ENCODE measurements at regions not wholly inside any gene's neighbourhood (a gene's known extent, or its start where the extent isn't known, plus 50 kb on each side); places are given as distances from the start of the nearest gene placed in this dataset.

GRCh38 chr1:222370913-222371675 lies 176.8 kb downstream of the HHIPL2 start:
- Mint-ChIP-seq H3K4me1 (peaks cover 0 to 11% of the 10 kb centered on the region in 2 donors), H3K36me3 (no peaks in the 10 kb centered on the region), H3K9me3 (peaks cover 0 to 1% of the 10 kb centered on the region in 2 donors), H3K27ac (no peak overlapping the region), H3K4me3 (no peak overlapping the region), H3K27me3 (peaks cover 10 to 12% of the 10 kb centered on the region in 2 donors)
- DNase-seq: no peak
- ATAC-seq (replicated peaks): no peak

- no peak for ATAC-seq (replicated peaks)
- Mint-ChIP-seq H3K27me3 (peaks cover 10 to 12% of the 10 kb centered on the region in 2 donors), H3K9me3 (peaks cover 0 to 1% of the 10 kb centered on the region in 2 donors), H3K36me3 (no peaks in the 10 kb centered on the region), H3K27ac (no peak overlapping the region), H3K4me1 (peaks cover 0 to 11% of the 10 kb centered on the region in 2 donors), H3K4me3 (no peak overlapping the region)
- DNase-seq: no peak
Measured at GRCh38 chr1:222370081-222370912, 177.6 kb downstream of the HHIPL2 start.

- no peak for ATAC-seq (replicated peaks)
Measured at GRCh38 chr1:222369148-222369547, 178.8 kb downstream of the HHIPL2 start.

GRCh38 chr1:222358100-222358499 lies 189.8 kb downstream of the HHIPL2 start:
- no peak overlapping the region for H3K27ac Mint-ChIP-seq
- peaks cover 8 to 13% of the 10 kb centered on the region in 2 donors for H3K9me3 Mint-ChIP-seq
- DNase-seq: no peak
- H3K36me3 Mint-ChIP-seq: peaks cover 0 to 4% of the 10 kb centered on the region in 2 donors
- peak; percentile 51 to 65 for ATAC-seq (replicated peaks)
- H3K4me3 Mint-ChIP-seq: no peak overlapping the region
- H3K4me1 Mint-ChIP-seq: peaks cover 2 to 12% of the 10 kb centered on the region in 2 donors
- peaks cover 14 to 21% of the 10 kb centered on the region in 2 donors for H3K27me3 Mint-ChIP-seq

More at GRCh38 chr1:222369148-222369547, 178.8 kb downstream of the HHIPL2 start:
- Mint-ChIP-seq H3K9me3 (peaks cover 0 to 1% of the 10 kb centered on the region in 2 donors), H3K36me3 (no peaks in the 10 kb centered on the region), H3K27ac (no peak overlapping the region), H3K4me1 (peaks cover 0 to 10% of the 10 kb centered on the region in 2 donors), H3K27me3 (peaks cover 10 to 12% of the 10 kb centered on the region in 2 donors), H3K4me3 (no peak overlapping the region)
- no peak for DNase-seq

- H3K27ac Mint-ChIP-seq: peak overlapping the region; percentile 25
- no peak overlapping the region for H3K4me3 Mint-ChIP-seq
- H3K36me3 Mint-ChIP-seq: peaks cover 0 to 4% of the 10 kb centered on the region in 2 donors
- H3K27me3 Mint-ChIP-seq: peaks cover 14 to 21% of the 10 kb centered on the region in 2 donors
- peaks cover 2 to 12% of the 10 kb centered on the region in 2 donors for H3K4me1 Mint-ChIP-seq
- no peak for ATAC-seq (replicated peaks)
- peaks cover 8 to 13% of the 10 kb centered on the region in 2 donors for H3K9me3 Mint-ChIP-seq
- DNase-seq: no peak
Measured at GRCh38 chr1:222357252-222357651, 190.7 kb downstream of the HHIPL2 start.

GRCh38 chr1:222347627-222348026 lies 200.3 kb downstream of the HHIPL2 start:
- H3K36me3 Mint-ChIP-seq: no peaks in the 10 kb centered on the region
- H3K27ac Mint-ChIP-seq: no peak overlapping the region
- peaks cover 15% of the 10 kb centered on the region in 2 donors for H3K27me3 Mint-ChIP-seq
- H3K4me1 Mint-ChIP-seq: no peaks in the 10 kb centered on the region
- ATAC-seq (replicated peaks) (no peak), DNase-seq (no peak)
- H3K9me3 Mint-ChIP-seq: peaks cover 0 to 4% of the 10 kb centered on the region in 2 donors
- no peak overlapping the region for H3K4me3 Mint-ChIP-seq

GRCh38 chr1:222346955-222347354 lies 200.9 kb downstream of the HHIPL2 start:
- no peak overlapping the region for H3K27ac Mint-ChIP-seq
- no peak for DNase-seq

GRCh38 chr1:222339376-222339947 lies 208.4 kb downstream of the HHIPL2 start:
- DNase-seq: no peak
- no peak for ATAC-seq (replicated peaks)
- H3K27me3 Mint-ChIP-seq: peaks cover 0 to 8% of the 10 kb centered on the region in 2 donors
- no peaks in the 10 kb centered on the region for H3K36me3 Mint-ChIP-seq
- H3K4me3 Mint-ChIP-seq: no peak overlapping the region
- no peaks in the 10 kb centered on the region for H3K9me3 Mint-ChIP-seq
- no peaks in the 10 kb centered on the region for H3K4me1 Mint-ChIP-seq
- no peak overlapping the region for H3K27ac Mint-ChIP-seq

More at GRCh38 chr1:222346955-222347354, 200.9 kb downstream of the HHIPL2 start:
- H3K27me3 Mint-ChIP-seq: peaks cover 15% of the 10 kb centered on the region in 2 donors
- no peak for ATAC-seq (replicated peaks)
- H3K4me1 Mint-ChIP-seq: no peaks in the 10 kb centered on the region
- no peak overlapping the region for H3K4me3 Mint-ChIP-seq
- no peaks in the 10 kb centered on the region for H3K36me3 Mint-ChIP-seq
- peaks cover 0 to 4% of the 10 kb centered on the region in 2 donors for H3K9me3 Mint-ChIP-seq

- H3K27me3 Mint-ChIP-seq: peaks cover 0 to 8% of the 10 kb centered on the region in 2 donors
- H3K9me3 Mint-ChIP-seq: no peaks in the 10 kb centered on the region
- no peak for ATAC-seq (replicated peaks)
- no peak overlapping the region for H3K4me3 Mint-ChIP-seq
- no peak overlapping the region for H3K27ac Mint-ChIP-seq
- no peaks in the 10 kb centered on the region for H3K4me1 Mint-ChIP-seq
- H3K36me3 Mint-ChIP-seq: no peaks in the 10 kb centered on the region
- no peak for DNase-seq
Measured at GRCh38 chr1:222335586-222335985, 212.3 kb downstream of the HHIPL2 start.

- H3K4me3 Mint-ChIP-seq: no peak overlapping the region
- H3K4me1 Mint-ChIP-seq: no peaks in the 10 kb centered on the region
- no peaks in the 10 kb centered on the region for H3K36me3 Mint-ChIP-seq
- ATAC-seq (replicated peaks) (no peak), DNase-seq (no peak)
- peaks cover 0 to 8% of the 10 kb centered on the region in 2 donors for H3K27me3 Mint-ChIP-seq
- no peaks in the 10 kb centered on the region for H3K9me3 Mint-ChIP-seq
- H3K27ac Mint-ChIP-seq: no peak overlapping the region
Measured at GRCh38 chr1:222334026-222334680, 213.8 kb downstream of the HHIPL2 start.

- Mint-ChIP-seq H3K27me3 (no peaks in the 10 kb centered on the region), H3K4me3 (no peak overlapping the region), H3K36me3 (no peaks in the 10 kb centered on the region), H3K4me1 (no peaks in the 10 kb centered on the region), H3K9me3 (no peaks in the 10 kb centered on the region), H3K27ac (no peak overlapping the region)
- DNase-seq (no peak), ATAC-seq (replicated peaks) (no peak)
Measured at GRCh38 chr1:222331765-222332164, 216.1 kb downstream of the HHIPL2 start.

GRCh38 chr1:222331340-222331739 lies 216.6 kb downstream of the HHIPL2 start:
- H3K4me3 Mint-ChIP-seq: no peak overlapping the region
- no peaks in the 10 kb centered on the region for H3K9me3 Mint-ChIP-seq
- H3K27ac Mint-ChIP-seq: no peak overlapping the region
- no peaks in the 10 kb centered on the region for H3K36me3 Mint-ChIP-seq
- no peak for ATAC-seq (replicated peaks)
- no peaks in the 10 kb centered on the region for H3K27me3 Mint-ChIP-seq
- DNase-seq: no peak
- H3K4me1 Mint-ChIP-seq: no peaks in the 10 kb centered on the region

- ATAC-seq (replicated peaks): no peak
- no peak for DNase-seq
- Mint-ChIP-seq H3K4me3 (no peak overlapping the region), H3K4me1 (no peaks in the 10 kb centered on the region), H3K27ac (no peak overlapping the region), H3K36me3 (no peaks in the 10 kb centered on the region), H3K27me3 (no peaks in the 10 kb centered on the region), H3K9me3 (no peaks in the 10 kb centered on the region)
Measured at GRCh38 chr1:222329493-222330045, 218.3 kb downstream of the HHIPL2 start.

GRCh38 chr1:222326710-222327036 lies 221.2 kb downstream of the HHIPL2 start:
- no peaks in the 10 kb centered on the region for H3K9me3 Mint-ChIP-seq
- no peak overlapping the region for H3K4me3 Mint-ChIP-seq
- DNase-seq: no peak
- no peaks in the 10 kb centered on the region for H3K4me1 Mint-ChIP-seq
- no peak overlapping the region for H3K27ac Mint-ChIP-seq
- no peaks in the 10 kb centered on the region for H3K27me3 Mint-ChIP-seq
- H3K36me3 Mint-ChIP-seq: no peaks in the 10 kb centered on the region
- ATAC-seq (replicated peaks): no peak
